OCI-LY7 (cell line): ENCODE measurements at regions not wholly inside any gene's neighbourhood (a gene's known extent, or its start where the extent isn't known, plus 50 kb on each side); places are given as distances from the start of the nearest gene placed in this dataset.

Source experiments
- BruUV-seq: library from RNA; stranded (reverse); fragments of 400-500 nt; replicated peaks from 2 replicates; lab custom pipeline; 2021; lab: Mats Ljungman, UMichigan
- CTCF ChIA-PET: fragments of 300-600 bp; sonication (Branson Sonifier 250); formaldehyde crosslinking; loops from one replicate; lab custom pipeline; 2022; ENCODE audit warnings: antibody characterized with exemption; ENCODE audit not compliant: unreplicated experiment; lab: Charles Lee
- POLR2A ChIA-PET: fragments of 300-600 bp; sonication (Branson Sonifier 250); formaldehyde crosslinking; loops from one replicate; lab custom pipeline; 2022; ENCODE audit warnings: antibody characterized with exemption; lab: Charles Lee
- DNase-seq: peaks from one replicate; pipeline ENCODE4 v3.0.0-alpha.2; 2015; ENCODE audit warnings: low spot score
- H2AFZ ChIP-seq: fragments of 200-600 bp; sonication (generic), shearing (Covaris generic); 2 replicates; pipeline ENCODE4 v1.6.1; 2014; ENCODE audit warnings: mild to moderate bottlenecking, antibody characterized with exemption, low read length, moderate library complexity
- H3K27ac ChIP-seq: fragments of 200-600 bp; sonication (generic); 2 replicates; pipeline ENCODE4 v1.5.1; 2014; ENCODE audit warnings: mixed run types, low read depth, mild to moderate bottlenecking, moderate library complexity, low read length, inconsistent platforms; ENCODE audit not compliant: poor library complexity, severe bottlenecking
- H3K36me3 ChIP-seq: fragments of 200-600 bp; sonication (generic); 2 replicates; pipeline ENCODE4 v1.6.1; 2014; ENCODE audit warnings: mild to moderate bottlenecking, antibody characterized with exemption, low read length, moderate library complexity, mixed read lengths; ENCODE audit not compliant: insufficient read depth
- H3K4me1 ChIP-seq: fragments of 200-600 bp; sonication (generic); 2 replicates; pipeline ENCODE4 v1.5.1; 2014; ENCODE audit warnings: mild to moderate bottlenecking, low read length; ENCODE audit not compliant: insufficient read depth, poor library complexity, severe bottlenecking
- H3K4me2 ChIP-seq: fragments of 200-600 bp; sonication (generic); 2 replicates; pipeline ENCODE4 v1.6.1; 2014; ENCODE audit warnings: mild to moderate bottlenecking, low read length
- H3K4me3 ChIP-seq: fragments of 200-600 bp; sonication (generic); 2 replicates; pipeline ENCODE4 v1.5.1; 2014; ENCODE audit warnings: mild to moderate bottlenecking, low read depth, low read length; ENCODE audit not compliant: poor library complexity, severe bottlenecking
- H3K79me2 ChIP-seq: fragments of 200-600 bp; sonication (generic); 2 replicates; pipeline ENCODE4 v1.6.1; 2016; ENCODE audit warnings: low read depth, mild to moderate bottlenecking, low read length, moderate library complexity, mixed read lengths; ENCODE audit not compliant: insufficient read depth
- H3K9me2 ChIP-seq: fragments of 200-600 bp; sonication (generic); 2 replicates; pipeline ENCODE4 v1.6.1; 2016; ENCODE audit warnings: mild to moderate bottlenecking, low read length, mixed read lengths; ENCODE audit not compliant: insufficient read depth
- H3K9me3 ChIP-seq: fragments of 200-600 bp; sonication (generic); 2 replicates; pipeline ENCODE4 v1.6.1; 2014; ENCODE audit warnings: mild to moderate bottlenecking, mixed run types, low read length, mixed read lengths
- H4K20me1 ChIP-seq: fragments of 200-600 bp; sonication (generic); 2 replicates; pipeline ENCODE4 v1.6.1; 2014; ENCODE audit warnings: mild to moderate bottlenecking, antibody characterized with exemption, low read length, moderate library complexity, mixed read lengths; ENCODE audit not compliant: insufficient read depth
- CTCF ChIP-seq: fragments of 200-600 bp; sonication (generic); conservative IDR thresholded peaks from 2 replicates; pipeline ENCODE4 v1.5.1; 2014; ENCODE audit warnings: mild to moderate bottlenecking, antibody characterized with exemption, low read length, moderate library complexity, mixed read lengths
- EZH2phosphoT487 ChIP-seq: fragments of 200-600 bp; sonication (generic); IDR thresholded peaks from 2 replicates; pipeline ENCODE4 v1.6.1; 2018; ENCODE audit warnings: low read depth, borderline replicate concordance, mild to moderate bottlenecking, mixed run types, antibody characterized with exemption, low read length, moderate library complexity, mixed read lengths
- intact Hi-C: fragments of 100-400 bp; cut with micrococcal nuclease; formaldehyde crosslinking; loops from one replicate; pipeline ENCODE4 v1.10.0; 2022; ENCODE audit not compliant: unreplicated experiment

- Histone ChIP-seq H3K4me1 (no peaks in the 10 kb centered on the region), H3K27ac (no peak overlapping the region), H3K79me2 (no peaks in the 10 kb centered on the region), H3K9me2 (no peaks in the 10 kb centered on the region), H4K20me1 (no peaks in the 10 kb centered on the region), H3K36me3 (no peaks in the 10 kb centered on the region), H2AFZ (no peak overlapping the region), H3K4me3 (no peak overlapping the region), H3K4me2 (no peak overlapping the region), H3K9me3 (no peaks in the 10 kb centered on the region)
- ChIA-PET CTCF (no interaction called here), POLR2A (no interaction called here)
- no TSS peak for BruUV-seq
- DNase-seq: no peak
- TF ChIP-seq EZH2phosphoT487 (no peak), CTCF (no peak)
- intact Hi-C loops: no loop called here
These were observed 184.4 kb upstream of the CASK start for GRCh38 chrX:42107495-42108488.

- Histone ChIP-seq H3K79me2 (no peaks in the 10 kb centered on the region), H3K4me3 (no peak overlapping the region), H3K9me3 (no peaks in the 10 kb centered on the region), H3K36me3 (no peaks in the 10 kb centered on the region), H3K4me2 (no peak overlapping the region), H4K20me1 (no peaks in the 10 kb centered on the region), H2AFZ (no peak overlapping the region), H3K9me2 (no peaks in the 10 kb centered on the region), H3K4me1 (no peaks in the 10 kb centered on the region), H3K27ac (no peak overlapping the region)
- TF ChIP-seq CTCF: no peak
- TF ChIP-seq EZH2phosphoT487: no peak
- no peak for DNase-seq
- CTCF ChIA-PET: no interaction called here
- no TSS peak for BruUV-seq
- POLR2A ChIA-PET: no interaction called here
- intact Hi-C loops: no loop called here
These were observed 183.2 kb upstream of the CASK start for GRCh38 chrX:42106556-42106955.
